GM12878 (cell line): ENCODE measurements at regions not wholly inside any gene's neighbourhood (a gene's known extent, or its start where the extent isn't known, plus 50 kb on each side); places are given as distances from the start of the nearest gene placed in this dataset.

ENCODE experiments used
- ATAC-seq: fragments of 200-7000 bp; cut with Tn5 transposase; 3 replicates; pipeline ENCODE4 v1.9.1; 2020; ENCODE audit warnings: mild to moderate bottlenecking, moderate library complexity
- BruUV-seq: library from RNA; stranded (reverse); fragments of 400-500 nt; replicated peaks from 2 replicates; lab custom pipeline; 2021; lab: Mats Ljungman, UMichigan
- CTCF ChIA-PET: fragments of 300-600 bp; sonication (Branson Sonifier 250); formaldehyde crosslinking; extraction: SDS; loops from one replicate; lab custom pipeline; 2021; ENCODE audit warnings: inconsistent platforms; lab: Yijun Ruan, JAX
- POLR2A ChIA-PET: fragments of 350-600 bp; formaldehyde crosslinking; extraction: SDS; loops from one replicate; lab custom pipeline; 2021; ENCODE audit warnings: inconsistent platforms; lab: Charles Lee
- RAD21 ChIA-PET: fragments of 300-600 bp; sonication (Branson Sonifier 250); formaldehyde crosslinking; loops from one replicate; lab custom pipeline; 2023; ENCODE audit warnings: antibody characterized with exemption; ENCODE audit not compliant: unreplicated experiment; lab: Charles Lee
- SMC1A ChIA-PET: fragments of 300-600 bp; sonication (Branson Sonifier 250); formaldehyde crosslinking; loops from one replicate; lab custom pipeline; 2023; ENCODE audit not compliant: unreplicated experiment, uncharacterized antibody; lab: Charles Lee
- DNase-seq: peaks from one replicate; pipeline ENCODE4 v3.0.0-alpha.2; 2011; ENCODE audit warnings: low read depth, low spot score
- FAIRE-seq: peaks from 3 replicates; lab custom pipeline; 2011; peaks lifted over from hg19 to GRCh38; lab: Jason Lieb, UNC
- H2AFZ ChIP-seq: 2 replicates; pipeline ENCODE4 v1.6.0; 2011; ENCODE audit warnings: low read depth, low read length, control low read depth; ENCODE audit not compliant: control insufficient read depth
- H3K27ac ChIP-seq: 2 replicates; pipeline ENCODE4 v1.5.1; 2011; ENCODE audit warnings: control low read depth; ENCODE audit not compliant: control insufficient read depth, insufficient read depth
- H3K27me3 ChIP-seq, 2 experiments: replicated peaks in 1 of 2; 2 replicates each; pipeline versions ENCODE4 v1.6.0 to v1.6.1; 2011; ENCODE audit warnings: low read length in 1 of 2; ENCODE audit not compliant: control insufficient read depth in 2 of 2, insufficient read depth in 2 of 2
- H3K36me3 ChIP-seq, 2 experiments: 2 replicates each; pipeline ENCODE4 v1.5.1; 2011; ENCODE audit warnings: low read length in 1 of 2; ENCODE audit not compliant: control insufficient read depth in 2 of 2, insufficient read depth in 2 of 2
- H3K4me1 ChIP-seq: 2 replicates; pipeline ENCODE4 v1.6.1; 2011; ENCODE audit warnings: mild to moderate bottlenecking, low read length, moderate library complexity, mixed read lengths; ENCODE audit not compliant: control insufficient read depth, insufficient read depth
- H3K4me2 ChIP-seq: 2 replicates; pipeline ENCODE4 v1.6.0; 2011; ENCODE audit warnings: control low read depth; ENCODE audit not compliant: control insufficient read depth, insufficient read depth
- H3K4me3 ChIP-seq: fragments of 200-600 bp; sonication (generic); 2 replicates; pipeline ENCODE4 v1.5.1; 2016
- H3K79me2 ChIP-seq: 2 replicates; pipeline ENCODE4 v1.6.0; 2011; ENCODE audit warnings: low read length; ENCODE audit not compliant: control insufficient read depth, insufficient read depth
- H3K9ac ChIP-seq: 2 replicates; pipeline ENCODE4 v1.8.0; 2011; ENCODE audit warnings: low read length, control low read depth, mixed read lengths; ENCODE audit not compliant: control insufficient read depth, insufficient read depth
- H3K9me3 ChIP-seq: replicated peaks from 3 replicates; pipeline ENCODE4 v1.5.1; 2011; ENCODE audit warnings: mild to moderate bottlenecking, low read length; ENCODE audit not compliant: control insufficient read depth, insufficient read depth
- H4K20me1 ChIP-seq: 2 replicates; pipeline ENCODE4 v1.6.0; 2011; ENCODE audit not compliant: control insufficient read depth, insufficient read depth
- CBFB ChIP-seq: IDR thresholded peaks from 2 replicates; pipeline ENCODE4 v1.6.1; 2016; ENCODE audit warnings: antibody characterized with exemption, low read depth
- DPF2 ChIP-seq: fragments of 450-650 bp; IDR thresholded peaks from 2 replicates; pipeline ENCODE4 v1.6.1; 2017; ENCODE audit warnings: mild to moderate bottlenecking
- FOXK2 ChIP-seq: fragments of 450-650 bp; IDR thresholded peaks from 2 replicates; pipeline ENCODE4 v1.6.1; 2017; ENCODE audit warnings: mild to moderate bottlenecking, moderate library complexity
- HDAC6 ChIP-seq: fragments of 200-600 bp; sonication (generic); IDR thresholded peaks from one replicate; pipeline ENCODE4 v1.8.0; 2017; ENCODE audit warnings: antibody characterized with exemption; ENCODE audit not compliant: unreplicated experiment
- IRF4 ChIP-seq: IDR thresholded peaks from 2 replicates; pipeline ENCODE4 v1.6.1; 2011; ENCODE audit warnings: low read depth, low read length
- JUND ChIP-seq: IDR thresholded peaks from 2 replicates; pipeline ENCODE4 v1.6.1; 2012; ENCODE audit warnings: low read depth, mild to moderate bottlenecking, low read length, improper control_type of control experiment, moderate library complexity
- LARP7 ChIP-seq: fragments of 450-650 bp; IDR thresholded peaks from 2 replicates; pipeline ENCODE4 v1.6.1; 2017; ENCODE audit warnings: mild to moderate bottlenecking
- NBN ChIP-seq: fragments of 450-650 bp; IDR thresholded peaks from 2 replicates; pipeline ENCODE4 v1.6.1; 2016
- NR2C1 ChIP-seq: fragments of 450-650 bp; IDR thresholded peaks from 2 replicates; pipeline ENCODE4 v1.6.1; 2017; ENCODE audit warnings: antibody characterized with exemption, mild to moderate bottlenecking, moderate library complexity
- POLR2A ChIP-seq: IDR thresholded peaks from 2 replicates; pipeline ENCODE4 v1.6.1; 2011; ENCODE audit warnings: low read depth, mild to moderate bottlenecking, low read length
- RB1 ChIP-seq: fragments of 450-650 bp; formaldehyde crosslinking; IDR thresholded peaks from 2 replicates; pipeline ENCODE4 v1.6.1; 2017; ENCODE audit warnings: mild to moderate bottlenecking, borderline replicate concordance
- TCF3 ChIP-seq: IDR thresholded peaks from 2 replicates; pipeline ENCODE4 v1.6.1; 2012; ENCODE audit warnings: low read depth, mild to moderate bottlenecking, low read length, borderline replicate concordance; ENCODE audit not compliant: insufficient read depth
- WGBS: methylation state at CpG from one replicate; pipeline ENCODE4 v1.1.6; 2016; ENCODE audit warnings: low lambda C conversion rate; ENCODE audit not compliant: insufficient replicate concordance, insufficient coverage; ENCODE audit errors: missing lambda C conversion rate; 5-methylcytosine and 5-hydroxymethylcytosine counted together
- in situ Hi-C: fragments of 300-500 bp; cut with MboI; formaldehyde crosslinking; loops from 9 replicates; pipeline ENCODE4 v1.14.3; 2018; ENCODE audit warnings: mixed read lengths
- intact Hi-C: fragments of 100-400 bp; cut with micrococcal nuclease; formaldehyde crosslinking; loops from one replicate; pipeline ENCODE4 v1.14.2; 2022; ENCODE audit not compliant: unreplicated experiment
- TF ChIP-seq, protein P1 (sequence below): fragments of 450-650 bp; formaldehyde crosslinking; IDR thresholded peaks from 2 replicates; pipeline ENCODE4 v1.5.0; 2022; ENCODE audit warnings: mild to moderate bottlenecking, missing genetic modification characterization
- TF ChIP-seq, protein P2 (sequence below): IDR thresholded peaks from 2 replicates; pipeline ENCODE4 v1.6.1; 2011; ENCODE audit warnings: borderline replicate concordance, low read depth, mild to moderate bottlenecking, moderate library complexity, mixed read lengths, low read length; ENCODE audit not compliant: insufficient read depth; ENCODE audit errors: extremely low read length
- TF ChIP-seq, protein P3 (sequence below): fragments of 450-650 bp; conservative IDR thresholded peaks from 2 replicates; pipeline ENCODE4 v1.6.1; 2017; ENCODE audit warnings: mild to moderate bottlenecking, moderate library complexity

DNA sequence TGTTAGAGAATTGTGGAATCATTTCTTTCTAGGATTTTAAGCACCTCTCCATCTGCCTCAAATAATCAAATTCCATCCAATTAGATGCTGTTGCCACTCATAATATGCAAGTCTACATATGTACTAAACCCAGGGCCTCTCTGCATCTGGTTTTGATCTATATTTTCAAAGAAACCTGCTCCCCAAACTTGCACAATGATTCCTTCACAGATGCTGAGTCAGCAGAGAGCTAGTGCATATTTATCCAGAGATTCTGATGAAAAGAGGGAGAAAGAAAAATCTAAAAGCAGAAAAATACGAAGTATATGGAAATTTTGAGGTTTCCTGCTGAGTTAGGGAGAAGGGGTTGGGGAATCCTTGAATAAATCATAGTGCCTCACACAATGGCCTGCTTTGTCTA is 235.1 kb upstream of the RBFOX1 start:
- Histone ChIP-seq H2AFZ (no peak overlapping the region), H3K79me2 (no peaks in the 10 kb centered on the region), H3K9ac (no peak overlapping the region), H3K27me3 (no peaks in the 10 kb centered on the region), H3K4me2 (no peak overlapping the region), H3K9me3 (no peaks in the 10 kb centered on the region), H3K4me1 (no peaks in the 10 kb centered on the region), H3K36me3 (no peaks in the 10 kb centered on the region), H4K20me1 (no peaks in the 10 kb centered on the region), H3K27ac (no peak overlapping the region), H3K4me3 (no peak overlapping the region)
- ChIA-PET SMC1A (no interaction called here), RAD21 (no interaction called here), CTCF (no interaction called here), POLR2A (no interaction called here)
- no peak for DNase-seq
- intact Hi-C loops (no loop called here), in situ Hi-C loops (no loop called here)
- 0% methylated on average over 1 of the region's 1 CpG for WGBS
- ATAC-seq: no peak
- FAIRE-seq: no peak
- TF ChIP-seq DPF2 (no peak), LARP7 (no peak), FOXK2 (no peak), CBFB (no peak), IRF4 (no peak), TCF3 (no peak)
- BruUV-seq: no TSS peak

DNA sequence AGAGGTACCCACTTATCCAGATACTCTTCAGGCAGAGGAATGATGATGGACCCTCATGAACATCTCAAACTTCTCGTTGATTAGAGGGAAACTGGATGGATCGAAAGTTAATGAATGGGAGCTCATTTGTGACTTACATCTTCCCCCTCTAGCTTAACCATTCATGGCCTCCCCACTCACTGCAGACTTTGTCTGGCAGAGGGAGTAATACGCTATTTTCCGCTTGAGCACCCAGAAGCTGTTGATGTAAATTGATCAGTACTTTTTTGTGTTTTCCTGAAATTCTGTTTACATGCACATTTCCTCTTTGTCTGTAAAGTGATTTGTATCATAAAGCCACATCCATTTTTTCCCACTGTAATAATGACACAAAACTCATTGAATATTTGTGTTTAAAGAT is 239.1 kb upstream of the RBFOX1 start:
- Histone ChIP-seq H3K4me3 (no peak overlapping the region), H2AFZ (no peak overlapping the region), H3K9ac (no peak overlapping the region), H3K79me2 (no peaks in the 10 kb centered on the region), H3K4me1 (no peaks in the 10 kb centered on the region), H3K36me3 (no peaks in the 10 kb centered on the region), H4K20me1 (no peaks in the 10 kb centered on the region), H3K4me2 (no peak overlapping the region), H3K27me3 (no peaks in the 10 kb centered on the region), H3K27ac (no peak overlapping the region), H3K9me3 (no peaks in the 10 kb centered on the region)
- no peak for TF ChIP-seq RB1
- no peak for TF ChIP-seq NR2C1
- TF ChIP-seq, protein P1, sequence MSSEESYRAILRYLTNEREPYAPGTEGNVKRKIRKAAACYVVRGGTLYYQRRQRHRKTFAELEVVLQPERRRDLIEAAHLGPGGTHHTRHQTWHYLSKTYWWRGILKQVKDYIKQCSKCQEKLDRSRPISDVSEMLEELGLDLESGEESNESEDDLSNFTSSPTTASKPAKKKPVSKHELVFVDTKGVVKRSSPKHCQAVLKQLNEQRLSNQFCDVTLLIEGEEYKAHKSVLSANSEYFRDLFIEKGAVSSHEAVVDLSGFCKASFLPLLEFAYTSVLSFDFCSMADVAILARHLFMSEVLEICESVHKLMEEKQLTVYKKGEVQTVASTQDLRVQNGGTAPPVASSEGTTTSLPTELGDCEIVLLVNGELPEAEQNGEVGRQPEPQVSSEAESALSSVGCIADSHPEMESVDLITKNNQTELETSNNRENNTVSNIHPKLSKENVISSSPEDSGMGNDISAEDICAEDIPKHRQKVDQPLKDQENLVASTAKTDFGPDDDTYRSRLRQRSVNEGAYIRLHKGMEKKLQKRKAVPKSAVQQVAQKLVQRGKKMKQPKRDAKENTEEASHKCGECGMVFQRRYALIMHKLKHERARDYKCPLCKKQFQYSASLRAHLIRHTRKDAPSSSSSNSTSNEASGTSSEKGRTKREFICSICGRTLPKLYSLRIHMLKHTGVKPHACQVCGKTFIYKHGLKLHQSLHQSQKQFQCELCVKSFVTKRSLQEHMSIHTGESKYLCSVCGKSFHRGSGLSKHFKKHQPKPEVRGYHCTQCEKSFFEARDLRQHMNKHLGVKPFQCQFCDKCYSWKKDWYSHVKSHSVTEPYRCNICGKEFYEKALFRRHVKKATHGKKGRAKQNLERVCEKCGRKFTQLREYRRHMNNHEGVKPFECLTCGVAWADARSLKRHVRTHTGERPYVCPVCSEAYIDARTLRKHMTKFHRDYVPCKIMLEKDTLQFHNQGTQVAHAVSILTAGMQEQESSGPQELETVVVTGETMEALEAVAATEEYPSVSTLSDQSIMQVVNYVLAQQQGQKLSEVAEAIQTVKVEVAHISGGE: no peak
- TF ChIP-seq, protein P2, sequence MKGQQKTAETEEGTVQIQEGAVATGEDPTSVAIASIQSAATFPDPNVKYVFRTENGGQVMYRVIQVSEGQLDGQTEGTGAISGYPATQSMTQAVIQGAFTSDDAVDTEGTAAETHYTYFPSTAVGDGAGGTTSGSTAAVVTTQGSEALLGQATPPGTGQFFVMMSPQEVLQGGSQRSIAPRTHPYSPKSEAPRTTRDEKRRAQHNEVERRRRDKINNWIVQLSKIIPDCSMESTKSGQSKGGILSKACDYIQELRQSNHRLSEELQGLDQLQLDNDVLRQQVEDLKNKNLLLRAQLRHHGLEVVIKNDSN: no peak
- TF ChIP-seq JUND: no peak
- TF ChIP-seq HDAC6: no peak
- no peak for TF ChIP-seq POLR2A
- TF ChIP-seq NBN: no peak
- TF ChIP-seq, protein P3, sequence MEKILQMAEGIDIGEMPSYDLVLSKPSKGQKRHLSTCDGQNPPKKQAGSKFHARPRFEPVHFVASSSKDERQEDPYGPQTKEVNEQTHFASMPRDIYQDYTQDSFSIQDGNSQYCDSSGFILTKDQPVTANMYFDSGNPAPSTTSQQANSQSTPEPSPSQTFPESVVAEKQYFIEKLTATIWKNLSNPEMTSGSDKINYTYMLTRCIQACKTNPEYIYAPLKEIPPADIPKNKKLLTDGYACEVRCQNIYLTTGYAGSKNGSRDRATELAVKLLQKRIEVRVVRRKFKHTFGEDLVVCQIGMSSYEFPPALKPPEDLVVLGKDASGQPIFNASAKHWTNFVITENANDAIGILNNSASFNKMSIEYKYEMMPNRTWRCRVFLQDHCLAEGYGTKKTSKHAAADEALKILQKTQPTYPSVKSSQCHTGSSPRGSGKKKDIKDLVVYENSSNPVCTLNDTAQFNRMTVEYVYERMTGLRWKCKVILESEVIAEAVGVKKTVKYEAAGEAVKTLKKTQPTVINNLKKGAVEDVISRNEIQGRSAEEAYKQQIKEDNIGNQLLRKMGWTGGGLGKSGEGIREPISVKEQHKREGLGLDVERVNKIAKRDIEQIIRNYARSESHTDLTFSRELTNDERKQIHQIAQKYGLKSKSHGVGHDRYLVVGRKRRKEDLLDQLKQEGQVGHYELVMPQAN: no peak
- 56% methylated on average over 4 of the region's 4 CpGs for WGBS
- in situ Hi-C loops (no loop called here), intact Hi-C loops (no loop called here)
- no TSS peak for BruUV-seq
- no peak for ATAC-seq
- ChIA-PET POLR2A (no interaction called here), SMC1A (no interaction called here), RAD21 (no interaction called here), CTCF (no interaction called here)
- FAIRE-seq: no peak
- no peak for DNase-seq
